MCF 10A (cell line): ENCODE measurements at regions not wholly inside any gene's neighbourhood (a gene's known extent, or its start where the extent isn't known, plus 50 kb on each side); places are given as distances from the start of the nearest gene placed in this dataset.

ENCODE experiments used
- BruUV-seq: library from RNA; stranded (reverse); fragments of 400-500 nt; replicated peaks from 2 replicates; lab custom pipeline; 2021; lab: Mats Ljungman, UMichigan
- CTCF ChIA-PET: fragments of 300-600 bp; sonication (Branson Sonifier 250); formaldehyde crosslinking; extraction: SDS; loops from one replicate; lab custom pipeline; 2021; ENCODE audit warnings: antibody characterized with exemption, inconsistent platforms; lab: Yijun Ruan, JAX
- POLR2A ChIA-PET: fragments of 300-600, 350-650 bp; sonication (Branson Sonifier 250); formaldehyde crosslinking; extraction: SDS; loops from one replicate; lab custom pipeline; 2020; ENCODE audit warnings: antibody characterized with exemption, inconsistent platforms; lab: Yijun Ruan, JAX
- DNase-seq: peaks from one replicate; pipeline ENCODE4 v3.0.0-alpha.2; 2018; ENCODE audit not compliant: unreplicated experiment
- H3K27ac Mint-ChIP-seq: one replicate; pipeline ENCODE4 v1.8.0; 2022; ENCODE audit warnings: mild to moderate bottlenecking, low read depth, mixed read lengths; ENCODE audit not compliant: unreplicated experiment
- H3K27me3 Mint-ChIP-seq: one replicate; pipeline ENCODE4 v1.8.0; 2022; ENCODE audit warnings: mixed read lengths; ENCODE audit not compliant: insufficient read depth, unreplicated experiment
- H3K36me3 Mint-ChIP-seq: one replicate; pipeline ENCODE4 v1.8.0; 2022; ENCODE audit warnings: mild to moderate bottlenecking, moderate library complexity, mixed read lengths; ENCODE audit not compliant: insufficient read depth, unreplicated experiment
- H3K4me1 Mint-ChIP-seq: one replicate; pipeline ENCODE4 v1.8.0; 2022; ENCODE audit warnings: mixed read lengths; ENCODE audit not compliant: insufficient read depth, unreplicated experiment
- H3K4me3 Mint-ChIP-seq: one replicate; pipeline ENCODE4 v1.8.0; 2022; ENCODE audit warnings: mild to moderate bottlenecking, moderate library complexity, mixed read lengths; ENCODE audit not compliant: unreplicated experiment
- H3K9me3 Mint-ChIP-seq: one replicate; pipeline ENCODE4 v1.8.0; 2022; ENCODE audit warnings: mixed read lengths; ENCODE audit not compliant: unreplicated experiment
- CTCF ChIP-seq: fragments of 200-600 bp; IDR thresholded peaks from one replicate; pipeline ENCODE4 v1.8.0; 2022; ENCODE audit warnings: antibody characterized with exemption, mild to moderate bottlenecking; ENCODE audit not compliant: unreplicated experiment
- intact Hi-C: fragments of 100-400 bp; cut with micrococcal nuclease; formaldehyde crosslinking; loops from 2 replicates; pipeline ENCODE4 v1.14.1; 2022

- no peak overlapping the region for H3K27ac Mint-ChIP-seq
- no peak for DNase-seq
- no peaks in the 10 kb centered on the region for H3K4me1 Mint-ChIP-seq
- H3K9me3 Mint-ChIP-seq: no peaks in the 10 kb centered on the region
- ChIA-PET POLR2A (no interaction called here), CTCF (no interaction called here)
- H3K4me3 Mint-ChIP-seq: no peak overlapping the region
- TF ChIP-seq CTCF: no peak
- intact Hi-C loops: no loop called here
- BruUV-seq: no TSS peak
- H3K36me3 Mint-ChIP-seq: peaks cover 10% of the 10 kb centered on the region
- H3K27me3 Mint-ChIP-seq: no peaks in the 10 kb centered on the region
Observed at GRCh38 chr9:115350548-115350947, 232.6 kb upstream of the TNC start.

GRCh38 chr9:115353681-115354080 lies 235.7 kb upstream of the TNC start:
- intact Hi-C loops: no loop called here
- POLR2A ChIA-PET: no interaction called here

GRCh38 chr9:115357821-115358220 lies 239.9 kb upstream of the TNC start:
- BruUV-seq: no TSS peak
- Mint-ChIP-seq H3K27me3 (no peaks in the 10 kb centered on the region), H3K9me3 (no peaks in the 10 kb centered on the region), H3K36me3 (peaks cover 6% of the 10 kb centered on the region), H3K27ac (no peak overlapping the region), H3K4me3 (no peak overlapping the region), H3K4me1 (no peaks in the 10 kb centered on the region)
- POLR2A ChIA-PET: no interaction called here
- CTCF ChIA-PET: no interaction called here
- intact Hi-C loops: no loop called here
- TF ChIP-seq CTCF: no peak
- DNase-seq: no peak

More at GRCh38 chr9:115353681-115354080, 235.7 kb upstream of the TNC start:
- DNase-seq: no peak
- no peaks in the 10 kb centered on the region for H3K9me3 Mint-ChIP-seq
- CTCF ChIA-PET: interaction anchor here (0.6 kb wide), 1 partner anchor 35 kb away, joined by 3 read pairs; no protein-coding TSS in a partner anchor
- no peak overlapping the region for H3K27ac Mint-ChIP-seq
- no TSS peak for BruUV-seq
- TF ChIP-seq CTCF: no peak
- no peaks in the 10 kb centered on the region for H3K27me3 Mint-ChIP-seq
- no peak overlapping the region for H3K4me3 Mint-ChIP-seq
- H3K36me3 Mint-ChIP-seq: peaks cover 10% of the 10 kb centered on the region
- no peaks in the 10 kb centered on the region for H3K4me1 Mint-ChIP-seq

- Mint-ChIP-seq H3K27ac (no peak overlapping the region), H3K36me3 (peaks cover under 1% of the 10 kb centered on the region), H3K4me1 (no peaks in the 10 kb centered on the region), H3K27me3 (no peaks in the 10 kb centered on the region), H3K4me3 (no peak overlapping the region), H3K9me3 (no peaks in the 10 kb centered on the region)
- no peak for DNase-seq
- ChIA-PET POLR2A (no interaction called here), CTCF (no interaction called here)
- intact Hi-C loops: no loop called here
- no peak for TF ChIP-seq CTCF
- no TSS peak for BruUV-seq
Observed at GRCh38 chr9:115359017-115359780, 241.2 kb upstream of the TNC start.
